ENCODE measurements at regions not wholly inside any gene's neighbourhood (a gene's known extent, or its start where the extent isn't known, plus 50 kb on each side); places are given as distances from the start of the nearest gene placed in this dataset.

DNA sequence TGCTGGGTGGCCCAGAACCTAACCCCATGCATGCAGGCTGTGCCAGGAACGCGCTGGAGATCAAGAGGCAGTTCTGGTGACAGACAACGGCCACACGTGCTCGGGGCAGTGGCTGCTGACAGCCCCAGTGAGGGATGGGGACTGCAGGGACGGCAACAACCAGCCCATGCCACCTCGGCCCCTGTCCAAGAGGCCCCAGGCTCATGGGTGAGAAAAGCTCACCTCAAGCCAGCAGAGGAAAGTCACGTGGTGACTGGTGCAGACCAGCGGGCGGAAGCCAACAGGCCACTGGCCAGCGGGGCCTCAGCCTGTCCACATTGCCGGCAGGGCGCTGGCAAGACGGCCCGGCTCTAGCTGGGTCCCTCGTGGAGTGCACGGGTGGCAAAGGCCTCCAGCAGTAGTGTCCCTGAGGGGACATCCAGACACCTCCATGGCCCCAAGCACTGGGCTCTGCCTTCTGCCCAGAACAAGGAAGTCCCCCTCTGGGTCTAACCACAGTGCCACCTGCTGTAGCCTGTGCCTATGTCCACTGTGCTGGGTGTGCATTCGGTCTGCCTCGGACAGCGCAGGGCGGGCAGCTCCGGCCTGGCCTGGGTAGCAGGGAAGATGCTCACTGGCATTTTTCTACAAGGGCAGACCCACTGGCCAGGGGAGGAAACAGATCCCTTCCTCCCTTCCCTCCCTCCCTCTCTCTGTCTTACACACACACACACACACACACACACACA lies 134.1 kb downstream of the NCOR2 start:
- TF ChIP-seq, protein P1, sequence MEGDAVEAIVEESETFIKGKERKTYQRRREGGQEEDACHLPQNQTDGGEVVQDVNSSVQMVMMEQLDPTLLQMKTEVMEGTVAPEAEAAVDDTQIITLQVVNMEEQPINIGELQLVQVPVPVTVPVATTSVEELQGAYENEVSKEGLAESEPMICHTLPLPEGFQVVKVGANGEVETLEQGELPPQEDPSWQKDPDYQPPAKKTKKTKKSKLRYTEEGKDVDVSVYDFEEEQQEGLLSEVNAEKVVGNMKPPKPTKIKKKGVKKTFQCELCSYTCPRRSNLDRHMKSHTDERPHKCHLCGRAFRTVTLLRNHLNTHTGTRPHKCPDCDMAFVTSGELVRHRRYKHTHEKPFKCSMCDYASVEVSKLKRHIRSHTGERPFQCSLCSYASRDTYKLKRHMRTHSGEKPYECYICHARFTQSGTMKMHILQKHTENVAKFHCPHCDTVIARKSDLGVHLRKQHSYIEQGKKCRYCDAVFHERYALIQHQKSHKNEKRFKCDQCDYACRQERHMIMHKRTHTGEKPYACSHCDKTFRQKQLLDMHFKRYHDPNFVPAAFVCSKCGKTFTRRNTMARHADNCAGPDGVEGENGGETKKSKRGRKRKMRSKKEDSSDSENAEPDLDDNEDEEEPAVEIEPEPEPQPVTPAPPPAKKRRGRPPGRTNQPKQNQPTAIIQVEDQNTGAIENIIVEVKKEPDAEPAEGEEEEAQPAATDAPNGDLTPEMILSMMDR (IDR thresholded peaks at IDR 0.05; ENCODE audit: extremely low read depth, insufficient read depth, missing control alignments) = no peak
- in situ Hi-C loops (cut with MboI; ENCODE audit: low pct_unique_long_range_greater_than_20kb, low sequenced_read_pairs, unreplicated experiment) = no loop called here

DNA sequence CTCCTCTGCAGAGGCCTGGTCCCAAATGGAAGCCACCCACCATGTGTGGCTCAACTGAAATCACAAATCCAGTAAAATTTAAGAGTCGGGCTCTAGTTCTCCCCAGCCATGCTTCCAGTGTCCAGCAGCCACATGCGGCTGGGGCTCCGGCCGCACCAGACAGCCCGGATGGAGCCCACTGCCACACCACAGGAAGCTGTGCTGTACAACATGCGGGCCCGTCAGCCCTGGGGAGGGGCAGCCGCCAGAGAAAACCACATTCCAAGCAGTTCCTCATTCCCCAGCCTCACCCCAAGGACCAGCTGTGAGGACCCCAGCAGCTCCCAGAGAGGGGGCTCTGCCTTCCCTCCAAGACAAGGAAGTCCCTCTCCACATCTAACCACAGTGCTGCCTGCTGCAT lies 135.0 kb downstream of the NCOR2 start:
- no peak for DNase-seq (ENCODE audit: low spot score)
- in situ Hi-C loops (cut with MboI; ENCODE audit: low pct_unique_long_range_greater_than_20kb, low sequenced_read_pairs, unreplicated experiment) = no loop called here
- TF ChIP-seq, protein P1 (IDR thresholded peaks at IDR 0.05; ENCODE audit: extremely low read depth, insufficient read depth, missing control alignments) = no peak

More for the DNA sequence above, 134.1 kb downstream of the NCOR2 start:
- no peak for DNase-seq (ENCODE audit: low spot score)

DNA sequence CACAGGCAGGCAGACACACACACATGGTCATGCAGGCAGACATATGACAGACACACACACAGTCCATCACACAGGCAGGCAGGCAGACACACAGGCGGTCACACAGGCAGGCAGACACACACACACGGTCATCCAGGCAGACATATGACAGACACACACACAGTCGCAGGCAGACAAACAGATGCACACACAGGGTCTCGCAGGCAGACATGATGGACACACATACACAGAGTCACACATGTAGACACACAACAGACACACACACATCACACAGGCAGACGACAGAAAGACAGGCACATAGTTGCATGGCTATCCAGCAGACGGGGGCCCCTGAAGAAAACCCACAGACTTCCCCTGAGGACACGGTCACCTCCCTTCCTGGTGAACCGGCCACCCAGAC lies 135.4 kb downstream of the NCOR2 start:
- in situ Hi-C loops (cut with MboI; ENCODE audit: low pct_unique_long_range_greater_than_20kb, low sequenced_read_pairs, unreplicated experiment) = no loop called here
- DNase-seq (ENCODE audit: low spot score) = no peak
- TF ChIP-seq, protein P1 (IDR thresholded peaks at IDR 0.05; ENCODE audit: extremely low read depth, insufficient read depth, missing control alignments) = no peak

DNA sequence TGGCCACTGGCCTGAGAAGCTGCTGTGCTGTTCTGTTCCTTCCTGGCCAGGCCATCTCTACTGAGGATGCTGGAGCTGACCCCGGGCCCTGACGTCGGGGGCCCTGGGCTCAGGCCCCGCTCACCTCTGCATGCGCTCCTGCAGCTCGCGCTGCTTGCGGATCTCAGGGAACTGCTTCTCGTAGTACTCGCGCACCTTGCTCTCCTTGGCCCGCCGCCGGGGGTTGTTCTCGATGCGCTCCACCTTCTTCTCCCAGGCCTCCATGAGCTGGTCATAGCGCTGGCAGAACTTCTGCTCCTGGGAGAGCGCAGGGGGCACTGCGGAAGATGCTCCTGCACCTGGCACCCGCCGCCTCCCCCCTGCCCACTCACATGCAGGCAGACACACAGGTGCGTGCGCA lies 135.6 kb downstream of the RFLNA start:
- no peak for DNase-seq (ENCODE audit: low spot score)
- TF ChIP-seq, protein P1 (IDR thresholded peaks at IDR 0.05; ENCODE audit: extremely low read depth, insufficient read depth, missing control alignments) = no peak
- in situ Hi-C loops (cut with MboI; ENCODE audit: low pct_unique_long_range_greater_than_20kb, low sequenced_read_pairs, unreplicated experiment) = no loop called here

- in situ Hi-C loops (cut with MboI; ENCODE audit: low pct_unique_long_range_greater_than_20kb, low sequenced_read_pairs, unreplicated experiment) = no loop called here
- no peak for DNase-seq (ENCODE audit: low spot score)
- TF ChIP-seq, protein P1 (IDR thresholded peaks at IDR 0.05; ENCODE audit: extremely low read depth, insufficient read depth, missing control alignments) = no peak
Measured at GRCh38 chr12:124429535-124429934, 134.6 kb downstream of the RFLNA start.

DNA sequence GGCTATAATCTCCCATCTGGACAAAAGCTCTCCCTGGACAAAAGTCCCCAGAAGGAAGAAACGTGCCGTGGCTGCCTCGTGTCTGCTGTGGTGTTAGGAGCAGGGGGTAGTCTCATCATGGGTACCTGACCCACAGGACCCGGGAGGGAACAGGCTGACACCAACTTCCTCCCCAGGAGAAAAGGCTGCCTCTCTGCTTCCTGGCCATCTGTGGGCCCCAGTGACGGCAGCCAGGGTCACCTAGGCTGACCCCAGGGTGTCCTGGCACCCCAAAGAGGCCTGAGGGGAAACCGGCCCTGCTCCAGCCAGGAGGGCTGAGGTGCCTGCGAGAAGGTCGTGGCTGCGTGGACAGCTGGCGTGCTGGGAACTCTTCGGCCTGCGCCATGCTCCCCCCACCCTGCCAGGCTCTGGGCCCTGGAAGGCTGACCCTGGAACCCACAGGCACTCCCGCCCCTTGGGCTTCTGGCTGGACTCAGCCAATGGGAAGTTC lies 133.9 kb downstream of the RFLNA start:
- DNase-seq (ENCODE audit: low spot score) = no peak
- TF ChIP-seq, protein P1 (IDR thresholded peaks at IDR 0.05; ENCODE audit: extremely low read depth, insufficient read depth, missing control alignments) = no peak
- in situ Hi-C loops (cut with MboI; ENCODE audit: low pct_unique_long_range_greater_than_20kb, low sequenced_read_pairs, unreplicated experiment) = no loop called here

Data from GM13977 (cell line).